Keratinocyte (primary cell): ENCODE measurements at regions not wholly inside any gene's neighbourhood (a gene's known extent, or its start where the extent isn't known, plus 50 kb on each side); places are given as distances from the start of the nearest gene placed in this dataset.

ENCODE experiments used
- EZH2 ChIP-seq: IDR thresholded peaks from one replicate; pipeline ENCODE4 v1.6.1; 2012; ENCODE audit warnings: inconsistent platforms, mild to moderate bottlenecking, low read length, moderate library complexity
- TF ChIP-seq, protein P1 (sequence below), 3 experiments: IDR thresholded peaks in 1 of 3; conservative IDR thresholded peaks in 1 of 3; optimal IDR thresholded peaks in 1 of 3; 2 replicates in 2 of 3; 3 replicates in 1 of 3; pipeline versions ENCODE3 to v1.5.1; 2011; ENCODE audit warnings: low read length in 3 of 3, mild to moderate bottlenecking in 3 of 3, moderate library complexity in 2 of 3, control low read depth in 1 of 3, inconsistent platforms in 1 of 3; ENCODE audit not compliant: insufficient read depth in 2 of 3; ENCODE audit errors: extremely low read depth in 1 of 3

DNA sequence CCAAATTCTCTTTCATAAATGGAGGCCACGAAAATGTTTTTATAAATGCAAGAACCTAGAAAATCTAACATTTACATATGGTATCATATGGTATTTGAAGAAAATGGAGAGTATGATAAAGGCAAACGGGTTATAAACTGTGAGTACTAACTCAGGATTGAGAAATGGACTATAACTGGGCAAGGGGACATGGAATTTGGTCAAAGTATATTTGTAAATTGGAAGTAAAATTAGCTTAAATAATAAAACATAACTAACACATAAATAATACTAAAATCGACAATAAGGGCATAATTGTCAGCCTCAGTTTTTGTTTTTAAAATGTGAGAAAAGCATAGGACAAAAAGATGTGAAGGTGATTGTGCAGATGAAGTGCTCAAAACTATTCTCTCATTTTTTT is 1516.3 kb upstream of the MIR17HG start:
- TF ChIP-seq, protein P1, sequence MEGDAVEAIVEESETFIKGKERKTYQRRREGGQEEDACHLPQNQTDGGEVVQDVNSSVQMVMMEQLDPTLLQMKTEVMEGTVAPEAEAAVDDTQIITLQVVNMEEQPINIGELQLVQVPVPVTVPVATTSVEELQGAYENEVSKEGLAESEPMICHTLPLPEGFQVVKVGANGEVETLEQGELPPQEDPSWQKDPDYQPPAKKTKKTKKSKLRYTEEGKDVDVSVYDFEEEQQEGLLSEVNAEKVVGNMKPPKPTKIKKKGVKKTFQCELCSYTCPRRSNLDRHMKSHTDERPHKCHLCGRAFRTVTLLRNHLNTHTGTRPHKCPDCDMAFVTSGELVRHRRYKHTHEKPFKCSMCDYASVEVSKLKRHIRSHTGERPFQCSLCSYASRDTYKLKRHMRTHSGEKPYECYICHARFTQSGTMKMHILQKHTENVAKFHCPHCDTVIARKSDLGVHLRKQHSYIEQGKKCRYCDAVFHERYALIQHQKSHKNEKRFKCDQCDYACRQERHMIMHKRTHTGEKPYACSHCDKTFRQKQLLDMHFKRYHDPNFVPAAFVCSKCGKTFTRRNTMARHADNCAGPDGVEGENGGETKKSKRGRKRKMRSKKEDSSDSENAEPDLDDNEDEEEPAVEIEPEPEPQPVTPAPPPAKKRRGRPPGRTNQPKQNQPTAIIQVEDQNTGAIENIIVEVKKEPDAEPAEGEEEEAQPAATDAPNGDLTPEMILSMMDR (optimal IDR thresholded peaks at IDR 0.05 in 1 of 3, IDR thresholded peaks at IDR 0.05 in 1 of 3, conservative IDR thresholded peaks at IDR 0.05 in 1 of 3; ENCODE audit: extremely low read depth in 1 of 3, insufficient read depth in 2 of 3, low read length in 3 of 3), result no peak
- TF ChIP-seq EZH2, result no peak
